GM13976 (cell line): ENCODE measurements at regions not wholly inside any gene's neighbourhood (a gene's known extent, or its start where the extent isn't known, plus 50 kb on each side); places are given as distances from the start of the nearest gene placed in this dataset.
"Not testable (repeated sequence)": the region's sequence is repeated elsewhere in the genome, so short reads cannot be mapped to it uniquely, and the experiment has no call there.

Experiments used
- DNase-seq: peaks from one replicate; pipeline ENCODE4 v3.0.0; 2012; ENCODE audit warnings: low spot score
- in situ Hi-C: fragments of 300-500 bp; cut with MboI; formaldehyde crosslinking; loops from one replicate; pipeline ENCODE4 v1.12.0; 2022; ENCODE audit warnings: low sequenced_read_pairs, mixed read lengths, inconsistent platforms; ENCODE audit not compliant: unreplicated experiment
- TF ChIP-seq, protein P1 (sequence below): IDR thresholded peaks from 2 replicates; pipeline ENCODE4 v1.5.1; 2012; ENCODE audit warnings: borderline replicate concordance, mild to moderate bottlenecking; ENCODE audit not compliant: insufficient read depth; ENCODE audit errors: extremely low read depth, missing control alignments, control extremely low read depth

DNA sequence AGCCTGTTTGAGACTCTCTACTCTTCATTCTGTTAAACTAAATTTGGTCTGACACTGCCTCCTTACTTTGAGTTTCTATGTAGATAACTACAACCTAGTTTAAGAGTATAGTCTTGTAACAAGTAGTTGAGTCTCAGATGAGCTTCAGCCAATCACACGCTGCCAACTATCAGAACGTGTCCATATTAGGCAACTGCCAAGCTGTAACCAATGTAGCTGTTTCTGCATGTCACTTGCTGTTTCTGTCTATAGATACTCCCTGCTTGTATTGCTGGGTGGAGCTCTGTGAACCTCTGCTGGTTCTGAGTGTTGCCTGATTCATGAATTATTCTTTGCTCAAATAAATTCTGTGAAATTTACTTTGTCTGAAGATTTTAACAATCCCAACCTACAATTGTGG, 452.6 kb upstream of the NR5A2 start:
- no peak for DNase-seq
- TF ChIP-seq, protein P1, sequence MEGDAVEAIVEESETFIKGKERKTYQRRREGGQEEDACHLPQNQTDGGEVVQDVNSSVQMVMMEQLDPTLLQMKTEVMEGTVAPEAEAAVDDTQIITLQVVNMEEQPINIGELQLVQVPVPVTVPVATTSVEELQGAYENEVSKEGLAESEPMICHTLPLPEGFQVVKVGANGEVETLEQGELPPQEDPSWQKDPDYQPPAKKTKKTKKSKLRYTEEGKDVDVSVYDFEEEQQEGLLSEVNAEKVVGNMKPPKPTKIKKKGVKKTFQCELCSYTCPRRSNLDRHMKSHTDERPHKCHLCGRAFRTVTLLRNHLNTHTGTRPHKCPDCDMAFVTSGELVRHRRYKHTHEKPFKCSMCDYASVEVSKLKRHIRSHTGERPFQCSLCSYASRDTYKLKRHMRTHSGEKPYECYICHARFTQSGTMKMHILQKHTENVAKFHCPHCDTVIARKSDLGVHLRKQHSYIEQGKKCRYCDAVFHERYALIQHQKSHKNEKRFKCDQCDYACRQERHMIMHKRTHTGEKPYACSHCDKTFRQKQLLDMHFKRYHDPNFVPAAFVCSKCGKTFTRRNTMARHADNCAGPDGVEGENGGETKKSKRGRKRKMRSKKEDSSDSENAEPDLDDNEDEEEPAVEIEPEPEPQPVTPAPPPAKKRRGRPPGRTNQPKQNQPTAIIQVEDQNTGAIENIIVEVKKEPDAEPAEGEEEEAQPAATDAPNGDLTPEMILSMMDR: no peak
- in situ Hi-C loops: no loop called here

DNA sequence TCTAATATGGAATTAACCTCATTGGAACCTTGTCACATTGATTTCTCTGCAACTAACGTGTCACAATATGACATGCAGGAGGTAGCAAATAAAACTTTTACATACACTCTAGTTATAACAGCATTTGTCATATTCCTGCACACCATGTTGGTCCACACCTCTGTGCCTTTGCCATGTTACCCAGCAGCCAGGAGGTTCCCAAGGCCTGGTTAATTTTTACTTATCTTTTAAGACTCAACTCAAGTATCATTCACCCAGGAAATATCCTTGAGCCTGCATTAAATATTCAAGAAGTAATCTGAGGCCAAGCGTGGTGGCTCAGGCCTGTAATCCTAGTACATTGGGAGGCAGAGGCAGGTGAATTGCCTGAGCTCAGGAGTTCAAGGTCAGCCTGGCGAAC, 447.2 kb upstream of the NR5A2 start:
- in situ Hi-C loops: no loop called here
- DNase-seq: no peak
- TF ChIP-seq, protein P1: no peak

DNA sequence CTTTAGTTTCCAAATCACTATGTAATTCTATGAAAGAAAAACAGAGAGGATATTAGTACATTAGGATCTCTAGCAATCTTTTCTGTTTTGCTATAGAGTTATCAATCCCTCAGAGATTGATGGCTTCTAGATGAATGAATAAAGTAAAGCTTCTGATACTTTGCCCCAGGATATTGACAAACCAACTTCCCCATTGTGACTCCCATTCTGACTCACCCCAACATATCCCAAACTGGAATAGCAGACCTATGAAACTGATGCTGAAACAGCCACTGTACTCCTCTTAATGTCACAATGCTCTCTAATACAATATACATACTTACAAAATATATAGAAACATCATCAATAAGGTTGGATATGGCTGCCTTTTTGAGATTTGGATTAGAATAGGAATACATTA, 442.1 kb upstream of the NR5A2 start:
- no peak for DNase-seq
- TF ChIP-seq, protein P1: no peak
- in situ Hi-C loops: no loop called here

DNA sequence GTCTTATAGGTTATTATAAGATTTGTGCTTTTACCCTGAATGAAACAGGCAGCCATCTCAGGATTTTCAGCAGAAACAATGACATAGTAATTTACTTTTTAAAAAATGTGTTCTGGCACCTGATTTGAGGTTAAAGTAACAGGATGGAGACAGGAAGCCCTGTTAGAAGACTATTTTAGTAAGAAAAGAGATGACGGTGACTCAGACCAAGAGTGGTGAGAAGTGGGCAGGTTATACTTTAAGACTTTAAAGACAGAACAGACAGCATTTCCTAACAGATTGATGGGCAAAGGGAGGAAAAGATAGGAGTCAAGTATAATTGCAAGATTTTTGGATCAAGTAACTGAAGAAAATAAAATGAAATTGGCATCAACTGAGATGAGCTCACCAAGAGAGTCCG, 436.8 kb upstream of the NR5A2 start:
- TF ChIP-seq, protein P1: no peak
- peak; percentile 11 for DNase-seq
- in situ Hi-C loops: no loop called here

DNA sequence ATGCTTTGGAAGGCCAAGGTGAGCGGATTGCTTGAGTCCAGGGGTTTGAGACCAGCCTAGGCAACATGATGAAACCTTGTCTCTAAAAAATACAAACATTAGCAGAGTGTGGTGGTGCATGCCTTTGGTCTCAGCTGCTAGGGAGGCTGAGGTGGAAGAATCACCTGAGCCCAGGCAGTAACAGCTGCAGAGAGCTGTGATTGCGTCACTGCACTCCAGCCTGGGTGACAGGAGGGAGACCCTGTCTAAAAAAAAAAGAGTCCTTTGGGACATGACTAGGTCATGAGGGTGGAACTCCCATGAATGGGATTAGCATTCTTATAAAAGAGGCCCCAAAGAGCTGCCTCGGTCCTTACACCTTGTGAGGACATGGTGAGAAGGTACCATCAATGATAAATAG, 436.0 kb upstream of the NR5A2 start:
- TF ChIP-seq, protein P1: no peak
- DNase-seq: no peak
- in situ Hi-C loops: no loop called here

DNA sequence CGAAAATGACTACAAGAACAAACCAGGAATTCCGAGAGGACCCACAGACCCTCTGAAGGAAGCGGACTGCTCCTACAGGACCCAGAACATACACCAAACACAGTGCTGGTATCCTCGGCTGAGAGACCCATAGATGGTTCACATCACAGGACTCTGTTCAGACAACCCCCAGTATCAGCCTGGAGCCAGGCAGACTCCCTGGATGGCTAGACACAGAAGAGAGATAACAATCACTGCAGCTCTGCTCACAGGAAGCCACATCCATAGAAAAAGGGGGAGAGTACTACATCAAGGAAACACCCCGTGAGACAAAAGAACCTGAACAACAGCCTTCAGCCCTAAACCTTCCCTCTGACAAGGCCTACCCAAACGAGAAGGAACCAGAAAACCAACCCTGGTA, 434.0 kb upstream of the NR5A2 start:
- no peak for DNase-seq
- TF ChIP-seq, protein P1: no peak
- in situ Hi-C loops: no loop called here

DNA sequence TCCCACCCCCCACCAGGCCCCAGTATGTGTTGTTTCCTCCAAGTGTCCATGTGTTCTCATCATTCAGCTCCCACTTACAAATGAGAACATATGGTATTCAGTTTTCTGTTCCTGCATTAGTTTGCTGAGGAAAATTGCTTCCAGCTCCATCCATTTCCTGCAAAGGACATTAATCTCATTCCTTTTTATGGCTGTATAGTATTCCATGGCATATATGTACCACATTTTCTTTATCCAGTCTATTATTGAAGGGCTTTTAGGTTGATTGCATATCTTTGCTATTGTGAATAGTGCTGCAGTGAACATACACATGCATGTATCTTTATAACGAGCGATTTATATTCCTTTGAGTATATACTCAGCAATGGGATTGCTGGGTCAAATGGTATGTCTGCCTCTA, 431.1 kb upstream of the NR5A2 start:
- DNase-seq, in situ Hi-C loops: not testable (repeated sequence)

DNA sequence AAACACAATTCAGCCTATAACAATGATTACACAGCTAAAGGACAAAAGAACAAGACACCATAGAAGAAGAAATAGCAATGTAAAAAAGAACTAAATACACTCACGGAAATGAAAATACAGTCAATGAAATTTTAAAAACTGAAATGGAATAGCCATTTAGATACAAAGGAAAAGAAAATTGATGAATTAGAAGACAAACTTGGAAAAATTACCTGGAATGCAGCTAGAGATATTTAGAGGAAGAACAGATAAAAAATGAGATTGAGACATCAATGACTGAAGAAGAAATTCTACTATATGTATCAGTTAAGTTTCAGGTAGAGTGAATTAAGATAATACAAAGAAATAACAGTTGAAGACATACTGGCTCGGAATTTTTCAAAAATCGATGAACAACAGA, 430.4 kb upstream of the NR5A2 start:
- TF ChIP-seq, protein P1: no peak
- DNase-seq: no peak
- in situ Hi-C loops: no loop called here
